ENCODE measurements at regions not wholly inside any gene's neighbourhood (a gene's known extent, or its start where the extent isn't known, plus 50 kb on each side); places are given as distances from the start of the nearest gene placed in this dataset.

GRCh38 chr4:175229154-175229553 is 311.0 kb downstream of the ADAM29 start:
- 66% methylated on average over 1 of the region's 1 CpG for WGBS
- Histone ChIP-seq H3K9me3 (ENCODE audit: control insufficient read depth, low read length) (no peaks in the 10 kb centered on the region), H3K4me1 (ENCODE audit: control insufficient read depth, insufficient read depth, low read length) (no peaks in the 10 kb centered on the region), H3K27ac (ENCODE audit: low read length) (no peak overlapping the region), H3K27me3 (ENCODE audit: control insufficient read depth, insufficient read depth) (no peaks in the 10 kb centered on the region), H3K4me3 (ENCODE audit: low read length) (no peak overlapping the region)
- no peak for ATAC-seq
- no peak for DNase-seq
- intact Hi-C loops (cut with DNase I): no loop called here

GRCh38 chr4:175234162-175234561 is 316.0 kb downstream of the ADAM29 start:
- no peak for ATAC-seq
- H3K27ac ChIP-seq (ENCODE audit: low read length): no peak overlapping the region
- H3K9me3 ChIP-seq (ENCODE audit: control insufficient read depth, low read length): no peaks in the 10 kb centered on the region
- H3K4me3 ChIP-seq (ENCODE audit: low read length): no peak overlapping the region
- DNase-seq: no peak
- no peaks in the 10 kb centered on the region for H3K4me1 ChIP-seq (ENCODE audit: control insufficient read depth, insufficient read depth, low read length)
- no peaks in the 10 kb centered on the region for H3K27me3 ChIP-seq (ENCODE audit: control insufficient read depth, insufficient read depth)
- intact Hi-C loops (cut with DNase I): no loop called here
- 69% methylated on average over 2 of the region's 2 CpGs for WGBS

- no peak overlapping the region for H3K27ac ChIP-seq (ENCODE audit: low read length)
- H3K27me3 ChIP-seq (ENCODE audit: control insufficient read depth, insufficient read depth): no peaks in the 10 kb centered on the region
- no peaks in the 10 kb centered on the region for H3K4me1 ChIP-seq (ENCODE audit: control insufficient read depth, insufficient read depth, low read length)
- ATAC-seq (no peak), DNase-seq (no peak)
- no peaks in the 10 kb centered on the region for H3K9me3 ChIP-seq (ENCODE audit: control insufficient read depth, low read length)
- no peak overlapping the region for H3K4me3 ChIP-seq (ENCODE audit: low read length)
- intact Hi-C loops (cut with DNase I): no loop called here
- 89% methylated on average over 2 of the region's 2 CpGs for WGBS
Measured at GRCh38 chr4:175238827-175239517, 320.8 kb downstream of the ADAM29 start.

- no peak overlapping the region for H3K27ac ChIP-seq (ENCODE audit: low read length)
- H3K27me3 ChIP-seq (ENCODE audit: control insufficient read depth, insufficient read depth): no peaks in the 10 kb centered on the region
- no peak for DNase-seq
- 67% methylated on average over 3 of the region's 3 CpGs for WGBS
- no peaks in the 10 kb centered on the region for H3K4me1 ChIP-seq (ENCODE audit: control insufficient read depth, insufficient read depth, low read length)
- intact Hi-C loops (cut with DNase I): no loop called here
- ATAC-seq: no peak
- H3K9me3 ChIP-seq (ENCODE audit: control insufficient read depth, low read length): no peaks in the 10 kb centered on the region
- H3K4me3 ChIP-seq (ENCODE audit: low read length): no peak overlapping the region
Measured at GRCh38 chr4:175246941-175247340, 328.8 kb downstream of the ADAM29 start.

GRCh38 chr4:175252642-175253041 is 334.5 kb downstream of the ADAM29 start:
- H3K27me3 ChIP-seq (ENCODE audit: control insufficient read depth, insufficient read depth): no peaks in the 10 kb centered on the region
- DNase-seq: no peak
- intact Hi-C loops (cut with DNase I): no loop called here
- H3K27ac ChIP-seq (ENCODE audit: low read length): no peak overlapping the region
- H3K4me1 ChIP-seq (ENCODE audit: control insufficient read depth, insufficient read depth, low read length): no peaks in the 10 kb centered on the region
- WGBS: 90% methylated on average over 5 of the region's 5 CpGs
- no peak overlapping the region for H3K4me3 ChIP-seq (ENCODE audit: low read length)
- no peaks in the 10 kb centered on the region for H3K9me3 ChIP-seq (ENCODE audit: control insufficient read depth, low read length)
- no peak for ATAC-seq

GRCh38 chr4:175253184-175253902 is 335.2 kb downstream of the ADAM29 start:
- DNase-seq (no peak), ATAC-seq (no peak)
- intact Hi-C loops (cut with DNase I): no loop called here
- H3K27ac ChIP-seq (ENCODE audit: low read length): no peak overlapping the region
- H3K4me3 ChIP-seq (ENCODE audit: low read length): no peak overlapping the region
- H3K9me3 ChIP-seq (ENCODE audit: control insufficient read depth, low read length): no peaks in the 10 kb centered on the region
- 77% methylated on average over 8 of the region's 8 CpGs for WGBS
- H3K4me1 ChIP-seq (ENCODE audit: control insufficient read depth, insufficient read depth, low read length): no peaks in the 10 kb centered on the region
- H3K27me3 ChIP-seq (ENCODE audit: control insufficient read depth, insufficient read depth): no peaks in the 10 kb centered on the region

GRCh38 chr4:175263537-175263936 is 345.4 kb downstream of the ADAM29 start:
- Histone ChIP-seq H3K27ac (ENCODE audit: low read length) (no peak overlapping the region), H3K9me3 (ENCODE audit: control insufficient read depth, low read length) (no peaks in the 10 kb centered on the region), H3K4me3 (ENCODE audit: low read length) (no peak overlapping the region), H3K4me1 (ENCODE audit: control insufficient read depth, insufficient read depth, low read length) (no peaks in the 10 kb centered on the region), H3K27me3 (ENCODE audit: control insufficient read depth, insufficient read depth) (no peaks in the 10 kb centered on the region)
- WGBS: 87% methylated on average over 1 of the region's 1 CpG
- no peak for DNase-seq
- no peak for ATAC-seq
- intact Hi-C loops (cut with DNase I): no loop called here

- Histone ChIP-seq H3K27me3 (ENCODE audit: control insufficient read depth, insufficient read depth) (no peaks in the 10 kb centered on the region), H3K4me1 (ENCODE audit: control insufficient read depth, insufficient read depth, low read length) (no peaks in the 10 kb centered on the region), H3K4me3 (ENCODE audit: low read length) (no peak overlapping the region), H3K27ac (ENCODE audit: low read length) (no peak overlapping the region), H3K9me3 (ENCODE audit: control insufficient read depth, low read length) (no peaks in the 10 kb centered on the region)
- WGBS: 55% methylated on average over 2 of the region's 2 CpGs
- intact Hi-C loops (cut with DNase I): no loop called here
- DNase-seq (no peak), ATAC-seq (no peak)
Measured at GRCh38 chr4:175271010-175271630, 353.0 kb downstream of the ADAM29 start.

- intact Hi-C loops (cut with DNase I): no loop called here
- Histone ChIP-seq H3K4me1 (ENCODE audit: control insufficient read depth, insufficient read depth, low read length) (no peaks in the 10 kb centered on the region), H3K27me3 (ENCODE audit: control insufficient read depth, insufficient read depth) (no peaks in the 10 kb centered on the region), H3K9me3 (ENCODE audit: control insufficient read depth, low read length) (no peaks in the 10 kb centered on the region), H3K4me3 (ENCODE audit: low read length) (no peak overlapping the region), H3K27ac (ENCODE audit: low read length) (no peak overlapping the region)
- no peak for ATAC-seq
- WGBS: 50% methylated on average over 4 of the region's 4 CpGs
- DNase-seq: no peak
Measured at GRCh38 chr4:175273995-175274753, 356.0 kb downstream of the ADAM29 start.

GRCh38 chr4:175277816-175278215 is 359.7 kb downstream of the ADAM29 start:
- ATAC-seq: no peak
- no peaks in the 10 kb centered on the region for H3K4me1 ChIP-seq (ENCODE audit: control insufficient read depth, insufficient read depth, low read length)
- intact Hi-C loops (cut with DNase I): no loop called here
- no peak overlapping the region for H3K4me3 ChIP-seq (ENCODE audit: low read length)
- DNase-seq: no peak
- no peaks in the 10 kb centered on the region for H3K9me3 ChIP-seq (ENCODE audit: control insufficient read depth, low read length)
- no peak overlapping the region for H3K27ac ChIP-seq (ENCODE audit: low read length)
- WGBS: 79% methylated on average over 7 of the region's 7 CpGs
- H3K27me3 ChIP-seq (ENCODE audit: control insufficient read depth, insufficient read depth): no peaks in the 10 kb centered on the region

- no peaks in the 10 kb centered on the region for H3K27me3 ChIP-seq (ENCODE audit: control insufficient read depth, insufficient read depth)
- H3K9me3 ChIP-seq (ENCODE audit: control insufficient read depth, low read length): no peaks in the 10 kb centered on the region
- no peak overlapping the region for H3K27ac ChIP-seq (ENCODE audit: low read length)
- no peak overlapping the region for H3K4me3 ChIP-seq (ENCODE audit: low read length)
- no peaks in the 10 kb centered on the region for H3K4me1 ChIP-seq (ENCODE audit: control insufficient read depth, insufficient read depth, low read length)
- WGBS: 94% methylated on average over 2 of the region's 2 CpGs
- DNase-seq (no peak), ATAC-seq (no peak)
- intact Hi-C loops (cut with DNase I): no loop called here
Measured at GRCh38 chr4:175280153-175280552, 362.0 kb downstream of the ADAM29 start.
